ENCODE measurements at regions not wholly inside any gene's neighbourhood (a gene's known extent, or its start where the extent isn't known, plus 50 kb on each side); places are given as distances from the start of the nearest gene placed in this dataset.

- TF ChIP-seq CTCF (conservative IDR thresholded peaks at IDR 0.05 in 1 of 2, IDR thresholded peaks at IDR 0.05 in 1 of 2; ENCODE audit: extremely low read depth in 1 of 2, insufficient read depth in 1 of 2, low read depth in 1 of 2, low read length in 2 of 2) (no peak), EZH2 (IDR thresholded peaks at IDR 0.05; ENCODE audit: borderline replicate concordance, low read length) (no peak)
Observed at GRCh38 chr3:110944782-110945181, 126.8 kb upstream of the NECTIN3 start.

Measured in mammary epithelial cell (primary cell).